ENCODE measurements at regions not wholly inside any gene's neighbourhood (a gene's known extent, or its start where the extent isn't known, plus 50 kb on each side); places are given as distances from the start of the nearest gene placed in this dataset.
A peak's percentile ranks its signal among the peaks of the same experiment; 100 is the strongest.

DNA sequence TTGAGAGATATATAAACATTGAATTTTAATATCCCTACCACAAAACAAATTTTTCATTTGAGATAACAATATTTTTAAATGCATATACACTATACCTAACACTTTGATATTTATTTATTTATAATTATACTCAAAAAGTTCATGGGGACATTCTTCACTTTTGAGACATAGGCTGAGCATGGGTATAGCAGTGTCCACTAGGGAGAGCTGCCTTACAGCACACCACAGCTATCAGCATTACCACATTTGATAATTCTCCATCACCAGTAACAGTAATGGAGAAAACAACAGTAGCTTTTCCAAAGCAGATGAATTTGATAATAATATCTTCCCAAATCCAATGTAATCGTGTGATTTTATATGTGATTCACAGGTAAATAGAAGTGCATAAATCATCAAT lies 626.1 kb downstream of the DACH1 start:
- no peak overlapping the region for H4K8ac ChIP-seq (replicated peaks; ENCODE audit: insufficient read length, low read depth, low read length)
- H3K79me1 ChIP-seq (ENCODE audit: insufficient read depth, low read depth, low read length, poor library complexity, severe bottlenecking): no peaks in the 10 kb centered on the region
- no peak overlapping the region for H3K56ac ChIP-seq (ENCODE audit: insufficient read length, low read depth, low read length)
- no peak overlapping the region for H2BK120ac ChIP-seq (ENCODE audit: low read depth, low read length, poor library complexity, severe bottlenecking)
- no peaks in the 10 kb centered on the region for H3K79me2 ChIP-seq (ENCODE audit: insufficient read depth, low read length)
- H3K4ac ChIP-seq (ENCODE audit: low read depth, low read length): no peak overlapping the region
- H3K14ac ChIP-seq (ENCODE audit: insufficient read depth, low read length): no peak overlapping the region
- no peak overlapping the region for H2BK20ac ChIP-seq (ENCODE audit: low read depth, low read length, poor library complexity, severe bottlenecking)
- no peaks in the 10 kb centered on the region for H3K9me3 ChIP-seq (ENCODE audit: control insufficient read depth, low read depth, low read length)
- Mint-ChIP-seq H3K27me3 (ENCODE audit: low read depth) (no peaks in the 10 kb centered on the region), H3K27ac (no peak overlapping the region), H3K4me3 (no peak overlapping the region), H3K4me1 (peaks cover 7 to 11% of the 10 kb centered on the region in 2 experiments; a peak in 3 of 4 replicates), H3K9me3 (no peaks in the 10 kb centered on the region), H3K36me3 (ENCODE audit: insufficient read depth in 1 of 3, low read depth in 3 of 3) (no peaks in the 10 kb centered on the region)
- no peak overlapping the region for H2BK12ac ChIP-seq (ENCODE audit: insufficient read length, low read depth, low read length)
- H3K9ac ChIP-seq (ENCODE audit: extremely low read depth, insufficient read length, low read length): no peak overlapping the region
- no peak overlapping the region for H3K18ac ChIP-seq (ENCODE audit: insufficient read length, low read depth, low read length)
- no peak overlapping the region for H2BK5ac ChIP-seq (ENCODE audit: insufficient read length, low read length)
- H4K91ac ChIP-seq (ENCODE audit: insufficient read length, low read depth, low read length): no peak overlapping the region
- no peak overlapping the region for H2BK15ac ChIP-seq (ENCODE audit: low read depth, low read length)
- H4K5ac ChIP-seq (ENCODE audit: insufficient read length, low read depth, low read length): no peak overlapping the region
- TF ChIP-seq, protein P1, sequence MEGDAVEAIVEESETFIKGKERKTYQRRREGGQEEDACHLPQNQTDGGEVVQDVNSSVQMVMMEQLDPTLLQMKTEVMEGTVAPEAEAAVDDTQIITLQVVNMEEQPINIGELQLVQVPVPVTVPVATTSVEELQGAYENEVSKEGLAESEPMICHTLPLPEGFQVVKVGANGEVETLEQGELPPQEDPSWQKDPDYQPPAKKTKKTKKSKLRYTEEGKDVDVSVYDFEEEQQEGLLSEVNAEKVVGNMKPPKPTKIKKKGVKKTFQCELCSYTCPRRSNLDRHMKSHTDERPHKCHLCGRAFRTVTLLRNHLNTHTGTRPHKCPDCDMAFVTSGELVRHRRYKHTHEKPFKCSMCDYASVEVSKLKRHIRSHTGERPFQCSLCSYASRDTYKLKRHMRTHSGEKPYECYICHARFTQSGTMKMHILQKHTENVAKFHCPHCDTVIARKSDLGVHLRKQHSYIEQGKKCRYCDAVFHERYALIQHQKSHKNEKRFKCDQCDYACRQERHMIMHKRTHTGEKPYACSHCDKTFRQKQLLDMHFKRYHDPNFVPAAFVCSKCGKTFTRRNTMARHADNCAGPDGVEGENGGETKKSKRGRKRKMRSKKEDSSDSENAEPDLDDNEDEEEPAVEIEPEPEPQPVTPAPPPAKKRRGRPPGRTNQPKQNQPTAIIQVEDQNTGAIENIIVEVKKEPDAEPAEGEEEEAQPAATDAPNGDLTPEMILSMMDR (conservative IDR thresholded peaks at IDR 0.05): peak; percentile 61
- no peak overlapping the region for H2AFZ ChIP-seq (ENCODE audit: low read length)
- no peaks in the 10 kb centered on the region for H3K4me1 ChIP-seq (ENCODE audit: insufficient read depth, low read length)
- no peak for DNase-seq
- no peak overlapping the region for H3T11ph ChIP-seq (ENCODE audit: low read length)
- H3K23ac ChIP-seq (ENCODE audit: insufficient read length, low read depth, low read length): no peak overlapping the region
- no peak overlapping the region for H3K27ac ChIP-seq (ENCODE audit: insufficient read length, low read depth, low read length)
- H2AK5ac ChIP-seq (ENCODE audit: insufficient read length, low read length): no peak overlapping the region
- H3K27me3 ChIP-seq (ENCODE audit: insufficient read depth, low read length): no peaks in the 10 kb centered on the region
- no peak overlapping the region for H3K4me2 ChIP-seq (ENCODE audit: insufficient read depth, insufficient read length, low read length)
- no CpG with 5 or more reads among the region's 1 CpG for WGBS (ENCODE audit: extremely low coverage, insufficient read length, low lambda C conversion rate)
- no peaks in the 10 kb centered on the region for H3K23me2 ChIP-seq (ENCODE audit: insufficient read length, low read depth, low read length, poor library complexity, severe bottlenecking)
- H4K20me1 ChIP-seq (ENCODE audit: control insufficient read depth, insufficient read depth, insufficient read length): no peaks in the 10 kb centered on the region
